HFF-Myc (cell line): ENCODE measurements at regions not wholly inside any gene's neighbourhood (a gene's known extent, or its start where the extent isn't known, plus 50 kb on each side); places are given as distances from the start of the nearest gene placed in this dataset.

Source experiments
- DNase-seq: peaks from one replicate; pipeline ENCODE4 v3.0.0-alpha.2; 2011; ENCODE audit warnings: low read depth; ENCODE audit errors: extremely low read depth
- H3K4me3 ChIP-seq: replicated peaks from 2 replicates; pipeline ENCODE4 v1.5.1; 2011; ENCODE audit warnings: low read depth, mild to moderate bottlenecking, control low read depth, low read length
- CTCF ChIP-seq: IDR thresholded peaks from 2 replicates; pipeline ENCODE4 v1.5.1; 2012; ENCODE audit warnings: mild to moderate bottlenecking, low read depth, low read length, control low read depth; ENCODE audit errors: missing control alignments

- DNase-seq = no peak
- H3K4me3 ChIP-seq = no peak overlapping the region
Observed at GRCh38 chr4:57448452-57448851, 338.3 kb upstream of the IGFBP7 start.

GRCh38 chr4:57446266-57446665, 336.1 kb upstream of the IGFBP7 start:
- no peak for DNase-seq
- TF ChIP-seq CTCF = no peak
- no peak overlapping the region for H3K4me3 ChIP-seq

More at GRCh38 chr4:57448452-57448851, 338.3 kb upstream of the IGFBP7 start:
- TF ChIP-seq CTCF = no peak

GRCh38 chr4:57445686-57446085, 335.5 kb upstream of the IGFBP7 start:
- DNase-seq = no peak
- no peak for TF ChIP-seq CTCF
- H3K4me3 ChIP-seq = no peak overlapping the region

- TF ChIP-seq CTCF = no peak
- no peak overlapping the region for H3K4me3 ChIP-seq
- DNase-seq = no peak
Observed at GRCh38 chr4:57444671-57445070, 334.5 kb upstream of the IGFBP7 start.

GRCh38 chr4:57443787-57444186, 333.6 kb upstream of the IGFBP7 start:
- TF ChIP-seq CTCF = no peak
- H3K4me3 ChIP-seq = no peak overlapping the region
- no peak for DNase-seq

- no peak overlapping the region for H3K4me3 ChIP-seq
- TF ChIP-seq CTCF = no peak
- DNase-seq = no peak
Observed at GRCh38 chr4:57443308-57443707, 333.1 kb upstream of the IGFBP7 start.

GRCh38 chr4:57442831-57443291, 332.7 kb upstream of the IGFBP7 start:
- TF ChIP-seq CTCF = peak; percentile 58
- DNase-seq = peak; percentile 2
- no peak overlapping the region for H3K4me3 ChIP-seq
